Transverse colon (tissue), 3 donors: ENCODE measurements at regions not wholly inside any gene's neighbourhood (a gene's known extent, or its start where the extent isn't known, plus 50 kb on each side); places are given as distances from the start of the nearest gene placed in this dataset.

ENCODE experiments used
- EP300 ChIP-seq: sonication (generic); formaldehyde crosslinking; IDR thresholded peaks from one replicate; pipeline ENCODE4 v1.6.1; 2017; ENCODE audit warnings: antibody characterized with exemption, low read depth
- POLR2A ChIP-seq: fragments of 450-650 bp; IDR thresholded peaks from one replicate; pipeline ENCODE4 v1.6.1; 2016; ENCODE audit warnings: antibody characterized with exemption, mild to moderate bottlenecking, moderate library complexity
- TF ChIP-seq, protein P1 (sequence below), 5 experiments: fragments of 200-600 bp in 3 of 5; fragments of 450-650 bp in 2 of 5; sonication (generic) in 3 of 5; IDR thresholded peaks; 1 replicate in 2 of 5; 2 replicates in 3 of 5; pipeline ENCODE4 v1.5.1; 2016 to 2017; ENCODE audit warnings: antibody characterized with exemption in 5 of 5, inconsistent platforms in 3 of 5, mild to moderate bottlenecking in 2 of 5, moderate library complexity in 1 of 5

GRCh38 chr5:112570708-112571444 is 151.8 kb upstream of the EPB41L4A start:
- TF ChIP-seq, protein P1, sequence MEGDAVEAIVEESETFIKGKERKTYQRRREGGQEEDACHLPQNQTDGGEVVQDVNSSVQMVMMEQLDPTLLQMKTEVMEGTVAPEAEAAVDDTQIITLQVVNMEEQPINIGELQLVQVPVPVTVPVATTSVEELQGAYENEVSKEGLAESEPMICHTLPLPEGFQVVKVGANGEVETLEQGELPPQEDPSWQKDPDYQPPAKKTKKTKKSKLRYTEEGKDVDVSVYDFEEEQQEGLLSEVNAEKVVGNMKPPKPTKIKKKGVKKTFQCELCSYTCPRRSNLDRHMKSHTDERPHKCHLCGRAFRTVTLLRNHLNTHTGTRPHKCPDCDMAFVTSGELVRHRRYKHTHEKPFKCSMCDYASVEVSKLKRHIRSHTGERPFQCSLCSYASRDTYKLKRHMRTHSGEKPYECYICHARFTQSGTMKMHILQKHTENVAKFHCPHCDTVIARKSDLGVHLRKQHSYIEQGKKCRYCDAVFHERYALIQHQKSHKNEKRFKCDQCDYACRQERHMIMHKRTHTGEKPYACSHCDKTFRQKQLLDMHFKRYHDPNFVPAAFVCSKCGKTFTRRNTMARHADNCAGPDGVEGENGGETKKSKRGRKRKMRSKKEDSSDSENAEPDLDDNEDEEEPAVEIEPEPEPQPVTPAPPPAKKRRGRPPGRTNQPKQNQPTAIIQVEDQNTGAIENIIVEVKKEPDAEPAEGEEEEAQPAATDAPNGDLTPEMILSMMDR (IDR thresholded peaks at IDR 0.05) = no peak
- TF ChIP-seq POLR2A (no peak), EP300 (no peak)
